Stimulated activated CD4-positive, alpha-beta T cell treated with anti-CD3 and anti-CD28 coated beads, TNF-alpha, amount 100 ng/mL, for 48 hours (primary cell): ENCODE measurements at regions not wholly inside any gene's neighbourhood (a gene's known extent, or its start where the extent isn't known, plus 50 kb on each side); places are given as distances from the start of the nearest gene placed in this dataset.
"Not testable (repeated sequence)": the region's sequence is repeated elsewhere in the genome, so short reads cannot be mapped to it uniquely, and the experiment has no call there.

Source experiments
- DNase-seq, 3 donors: peaks; one replicate each; pipeline ENCODE4 v3.0.0-alpha.2; 2020; ENCODE audit warnings: low read depth in 3 of 3

DNA sequence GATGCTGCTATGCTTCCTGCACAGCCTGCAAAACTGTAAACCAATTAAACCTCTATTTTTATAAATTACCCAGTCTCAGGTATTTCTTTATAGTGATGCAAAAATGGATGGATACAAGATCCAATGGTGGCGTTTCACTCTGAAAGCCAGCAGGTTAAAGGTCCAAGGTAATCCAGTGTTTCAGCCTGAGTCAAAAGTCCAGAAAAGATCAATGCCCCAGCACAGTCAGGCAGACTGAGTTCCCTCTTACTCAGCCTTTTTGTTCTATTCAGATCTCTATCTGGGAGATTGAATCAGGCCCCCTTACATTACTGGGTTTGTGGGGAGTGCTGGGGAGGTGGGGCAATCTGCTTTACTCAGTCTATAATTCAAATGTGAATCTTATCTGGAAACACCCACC, 464.5 kb downstream of the GXYLT1 start:
- no peak for DNase-seq

GRCh38 chr12:41663598-41664265, 475.6 kb downstream of the PDZRN4 start:
- no peak for DNase-seq

- no peak for DNase-seq
Measured at GRCh38 chr12:41661141-41661765, 473.1 kb downstream of the PDZRN4 start.

- no peak for DNase-seq
Measured at GRCh38 chr12:41656454-41656853, 468.3 kb downstream of the PDZRN4 start.

GRCh38 chr12:41653386-41654326, 465.5 kb downstream of the PDZRN4 start:
- no peak for DNase-seq

DNA sequence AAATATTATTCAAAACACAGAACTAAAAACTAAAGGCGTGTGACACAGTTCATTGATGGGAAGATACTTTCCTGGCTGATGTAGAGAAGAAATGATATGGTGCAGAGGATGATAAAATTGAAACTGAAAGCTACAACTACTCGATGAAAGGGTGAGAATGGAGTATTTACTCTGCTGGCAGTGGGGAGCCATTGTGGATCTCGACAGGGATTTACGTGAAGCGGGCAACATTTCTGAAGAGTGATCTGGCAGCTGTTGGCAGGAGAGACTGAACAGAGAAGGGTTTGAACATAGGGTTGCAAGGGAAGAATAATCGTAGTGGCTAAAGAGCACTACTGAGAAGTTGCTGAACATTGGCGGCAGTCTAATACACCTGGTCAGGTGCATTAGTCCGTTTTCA, 464.9 kb downstream of the PDZRN4 start:
- no peak for DNase-seq

DNA sequence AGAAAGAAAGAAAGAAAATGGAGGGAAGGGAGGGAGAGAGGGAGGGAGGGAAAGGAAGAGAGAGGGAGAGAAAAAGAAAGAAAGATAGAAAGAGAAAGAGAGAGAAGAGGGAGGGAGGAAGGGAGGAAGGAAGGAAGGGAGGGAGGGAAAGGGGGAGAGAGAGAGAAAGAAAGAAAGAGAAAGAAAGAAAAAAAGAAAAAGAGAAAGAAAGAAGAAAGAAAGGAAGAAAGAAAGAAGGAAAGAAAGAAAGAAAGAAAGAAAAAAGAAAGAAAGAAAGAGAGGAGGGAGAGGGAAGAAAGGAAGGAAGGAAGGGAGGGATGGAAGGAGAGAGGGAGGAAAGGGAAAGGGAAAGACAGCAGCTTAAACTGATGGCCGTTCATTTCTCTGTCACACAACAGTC, 457.5 kb downstream of the PDZRN4 start:
- no peak for DNase-seq

GRCh38 chr12:41642808-41643207, 454.7 kb downstream of the PDZRN4 start:
- DNase-seq: not testable (repeated sequence)

- DNase-seq: no peak
Measured at GRCh38 chr12:41636653-41637052, 448.5 kb downstream of the PDZRN4 start.

DNA sequence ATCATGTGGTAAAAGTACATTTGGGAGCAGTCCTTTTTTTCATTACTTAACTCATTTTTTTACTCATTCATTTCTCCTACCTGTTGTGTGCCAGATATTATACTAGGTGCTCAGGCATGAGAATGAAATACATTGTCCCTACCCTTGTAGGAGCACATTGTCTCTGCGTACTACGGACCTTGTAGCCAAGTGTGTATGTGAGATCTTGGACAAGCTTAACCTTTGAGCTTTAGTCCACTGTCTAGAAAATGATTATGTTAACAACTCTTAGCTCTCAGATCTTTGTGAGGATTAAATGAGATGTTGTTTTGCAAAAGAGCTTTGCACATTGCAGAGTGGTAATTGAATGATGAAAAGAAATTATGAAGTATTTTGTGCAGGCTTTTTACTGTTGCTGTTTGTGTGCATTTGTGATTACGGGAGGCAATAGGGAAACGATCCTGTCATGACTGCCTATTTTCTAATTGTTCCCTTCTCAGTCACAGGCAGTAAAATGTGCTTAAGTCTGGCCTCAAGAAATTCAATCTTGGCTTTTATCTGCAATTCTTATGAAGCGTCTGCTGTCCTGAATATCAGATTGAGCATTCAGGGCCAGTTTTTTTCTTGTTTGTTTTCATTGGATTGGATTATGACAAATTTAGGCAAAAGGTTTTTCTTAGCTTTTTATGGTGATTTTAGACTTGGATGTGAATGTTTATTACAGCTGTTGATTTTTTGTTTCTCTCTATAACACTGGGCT, 447.7 kb downstream of the PDZRN4 start:
- DNase-seq: no peak

DNA sequence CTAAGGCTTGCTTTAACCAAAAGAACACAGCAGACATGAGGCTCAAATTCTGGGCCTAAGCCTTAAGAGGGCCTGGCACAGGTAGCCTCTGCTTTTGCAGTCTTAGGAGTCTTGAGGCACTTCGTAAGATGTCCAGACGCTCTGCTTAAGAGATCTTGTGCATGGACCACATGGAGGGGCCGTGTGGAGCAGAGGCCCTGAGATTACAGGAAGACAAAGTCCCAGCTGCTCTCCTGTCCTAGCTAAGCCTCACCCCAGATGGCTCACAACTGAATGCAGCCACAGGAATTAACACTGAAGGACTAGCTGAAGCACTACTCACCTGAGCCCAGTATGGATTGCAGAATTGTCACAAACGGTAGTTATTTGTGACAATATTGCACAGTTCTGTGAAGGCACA, 446.0 kb downstream of the PDZRN4 start:
- DNase-seq: no peak

GRCh38 chr12:41629611-41630010, 441.5 kb downstream of the PDZRN4 start:
- DNase-seq: no peak

- no peak for DNase-seq
Measured at GRCh38 chr12:41627476-41627875, 439.4 kb downstream of the PDZRN4 start.

DNA sequence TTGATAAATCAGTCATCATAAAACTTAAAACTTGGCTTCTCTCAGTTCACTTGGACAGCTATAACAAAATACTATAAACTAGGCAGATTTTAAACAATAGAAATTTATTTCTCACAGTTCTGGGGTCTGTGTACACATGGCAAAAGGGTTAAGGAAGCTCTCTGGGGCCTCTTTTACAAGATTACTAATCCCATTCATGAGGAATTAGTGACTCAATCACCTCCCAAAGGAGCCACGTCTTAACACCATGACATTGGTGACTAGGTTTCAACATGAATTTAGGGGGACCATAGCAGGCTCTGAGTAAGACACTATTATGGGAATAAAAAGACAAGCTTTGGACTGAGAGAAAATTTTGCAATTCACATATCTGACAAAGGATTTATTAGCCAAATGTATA, 436.5 kb downstream of the PDZRN4 start:
- DNase-seq: no peak
